ENCODE measurements at regions not wholly inside any gene's neighbourhood (a gene's known extent, or its start where the extent isn't known, plus 50 kb on each side); places are given as distances from the start of the nearest gene placed in this dataset.

- BruUV-seq (replicated peaks): no TSS peak
- ChIA-PET POLR2A (no interaction called here), RAD21 (ENCODE audit: low non-redundant PET in 1 of 2, low total read pairs in 2 of 2, uncharacterized antibody in 2 of 2, unreplicated experiment in 2 of 2) (no interaction called here), CTCF (no interaction called here)
- peak overlapping the region; percentile 25 for H2AFZ ChIP-seq (ENCODE audit: low read depth, low read length, poor library complexity, severe bottlenecking)
- no peak overlapping the region for H3K27ac ChIP-seq (ENCODE audit: low read depth, low read length)
- ATAC-seq (peak; percentile 86), DNase-seq (ENCODE audit: low read depth, low spot score) (peak; percentile 62)
- H3K27me3 ChIP-seq (ENCODE audit: insufficient read depth, low read length): no peaks in the 10 kb centered on the region
- no peaks in the 10 kb centered on the region for H3K9me2 ChIP-seq (ENCODE audit: insufficient read depth)
- H4K20me1 ChIP-seq (ENCODE audit: insufficient read depth): no peaks in the 10 kb centered on the region
- H3K36me3 ChIP-seq (ENCODE audit: control insufficient read depth in 1 of 2, insufficient read depth in 2 of 2, low read length in 2 of 2): no peaks in the 10 kb centered on the region
- intact Hi-C loops (cut with micrococcal nuclease): no loop called here
- H3K9ac ChIP-seq (ENCODE audit: low read length): no peak overlapping the region
- peaks cover 0 to 11% of the 10 kb centered on the region in 2 experiments; a peak in 2 of 4 replicates for H3K4me1 ChIP-seq (ENCODE audit: control insufficient read depth in 1 of 2, insufficient read depth in 2 of 2, low read length in 2 of 2)
- no peak overlapping the region for H3K4me3 ChIP-seq (replicated peaks in 1 of 2; ENCODE audit: low read depth in 1 of 2, low read length in 2 of 2)
- peak overlapping the region; percentile 45 for H3K4me2 ChIP-seq (ENCODE audit: low read length)
- no peaks in the 10 kb centered on the region for H3K79me2 ChIP-seq (ENCODE audit: insufficient read depth, low read length)
- H3K9me3 ChIP-seq (ENCODE audit: control insufficient read depth in 1 of 2, insufficient read depth in 1 of 2, low read depth in 1 of 2, low read length in 2 of 2): no peaks in the 10 kb centered on the region
- TF ChIP-seq JUND (IDR thresholded peaks at IDR 0.05): peak; percentile 84
- TF ChIP-seq SP1 (IDR thresholded peaks at IDR 0.05; ENCODE audit: low read depth): peak; percentile 55
- TF ChIP-seq CBX3 (IDR thresholded peaks at IDR 0.05; ENCODE audit: low read depth): peak; percentile 82; the same call in 1 of the 2 replicates
- TF ChIP-seq MAX (IDR thresholded peaks at IDR 0.05): peak; percentile 41; the same call in 1 of the 2 replicates
- no peak for TF ChIP-seq ZFX (IDR thresholded peaks at IDR 0.05)
- TF ChIP-seq EZH2phosphoT487 (IDR thresholded peaks at IDR 0.05; ENCODE audit: borderline replicate concordance): no peak
- 0 out of 2 replicates have a peak, but pooled peaks have one; percentile 23 for TF ChIP-seq SRF (IDR thresholded peaks at IDR 0.05; ENCODE audit: low read depth)
- no peak for TF ChIP-seq ZNF274 (IDR thresholded peaks at IDR 0.05; ENCODE audit: low read depth, low read length)
- peak; percentile 41 for TF ChIP-seq RAD21 (IDR thresholded peaks at IDR 0.05; ENCODE audit: low read depth)
- TF ChIP-seq FOSL1 (IDR thresholded peaks at IDR 0.05; ENCODE audit: low read depth): peak; percentile 88
Measured at GRCh38 chr2:150878356-150878755, 383.3 kb downstream of the RBM43 start.

GRCh38 chr2:150876251-150876950, 385.3 kb downstream of the RBM43 start:
- no peaks in the 10 kb centered on the region for H3K79me2 ChIP-seq (ENCODE audit: insufficient read depth, low read length)
- no peak for ATAC-seq
- H3K9ac ChIP-seq (ENCODE audit: low read length): no peak overlapping the region
- intact Hi-C loops (cut with micrococcal nuclease): no loop called here
- H3K27ac ChIP-seq (ENCODE audit: low read depth, low read length): no peak overlapping the region
- CTCF ChIA-PET: no interaction called here
- H3K4me2 ChIP-seq (ENCODE audit: low read length): no peak overlapping the region
- no peaks in the 10 kb centered on the region for H3K27me3 ChIP-seq (ENCODE audit: insufficient read depth, low read length)
- POLR2A ChIA-PET: no interaction called here
- H3K4me1 ChIP-seq (ENCODE audit: control insufficient read depth in 1 of 2, insufficient read depth in 2 of 2, low read length in 2 of 2): peaks cover 0 to 11% of the 10 kb centered on the region in 2 experiments; a peak in 2 of 4 replicates
- RAD21 ChIA-PET (ENCODE audit: low non-redundant PET in 1 of 2, low total read pairs in 2 of 2, uncharacterized antibody in 2 of 2, unreplicated experiment in 2 of 2): no interaction called here
- no peak for DNase-seq (ENCODE audit: low read depth, low spot score)
- no peak overlapping the region for H2AFZ ChIP-seq (ENCODE audit: low read depth, low read length, poor library complexity, severe bottlenecking)
- TF ChIP-seq SRF (IDR thresholded peaks at IDR 0.05; ENCODE audit: low read depth) (no peak), SIN3A (IDR thresholded peaks at IDR 0.05; ENCODE audit: low read depth) (no peak), ATF3 (IDR thresholded peaks at IDR 0.05) (no peak), ZFX (IDR thresholded peaks at IDR 0.05) (no peak), POLR2AphosphoS5 (IDR thresholded peaks at IDR 0.05; ENCODE audit: low read depth, low read length) (no peak), EZH2phosphoT487 (IDR thresholded peaks at IDR 0.05; ENCODE audit: borderline replicate concordance) (no peak), FOSL1 (IDR thresholded peaks at IDR 0.05; ENCODE audit: low read depth) (no peak), CEBPB (IDR thresholded peaks at IDR 0.05; ENCODE audit: low read depth) (no peak), YY1 (IDR thresholded peaks at IDR 0.05; ENCODE audit: extremely low read depth, insufficient replicate concordance, low read depth, low read length) (no peak), MAX (IDR thresholded peaks at IDR 0.05) (no peak), POLR2A (IDR thresholded peaks at IDR 0.05; ENCODE audit: borderline replicate concordance, extremely low read depth, insufficient read depth, insufficient read length) (no peak), ZNF274 (IDR thresholded peaks at IDR 0.05; ENCODE audit: low read depth, low read length) (no peak), JUND (IDR thresholded peaks at IDR 0.05) (no peak), CBX3 (IDR thresholded peaks at IDR 0.05; ENCODE audit: low read depth) (no peak), ELF1 (IDR thresholded peaks at IDR 0.05; ENCODE audit: borderline replicate concordance, low read depth) (no peak)
- no peak overlapping the region for H3K4me3 ChIP-seq (replicated peaks in 1 of 2; ENCODE audit: low read depth in 1 of 2, low read length in 2 of 2)
- H3K9me2 ChIP-seq (ENCODE audit: insufficient read depth): no peaks in the 10 kb centered on the region
- no peaks in the 10 kb centered on the region for H3K9me3 ChIP-seq (ENCODE audit: control insufficient read depth in 1 of 2, insufficient read depth in 1 of 2, low read depth in 1 of 2, low read length in 2 of 2)
- no peaks in the 10 kb centered on the region for H3K36me3 ChIP-seq (ENCODE audit: control insufficient read depth in 1 of 2, insufficient read depth in 2 of 2, low read length in 2 of 2)
- BruUV-seq (replicated peaks): no TSS peak
- H4K20me1 ChIP-seq (ENCODE audit: insufficient read depth): no peaks in the 10 kb centered on the region
